GM21515 (cell line): ENCODE measurements at regions not wholly inside any gene's neighbourhood (a gene's known extent, or its start where the extent isn't known, plus 50 kb on each side); places are given as distances from the start of the nearest gene placed in this dataset.

Experiments used
- ATAC-seq: cut with Tn5 transposase; IDR thresholded peaks from one replicate; pipeline ENCODE4 v1.9.1; 2021; ENCODE audit not compliant: unreplicated experiment

GRCh38 chr18:22110461-22110924 is 58.9 kb upstream of the GATA6 start:
- ATAC-seq: no peak

- no peak for ATAC-seq
Observed at GRCh38 chr18:22112215-22112614, 57.2 kb upstream of the GATA6 start.

- ATAC-seq: no peak
Observed at GRCh38 chr18:22113144-22113844, 56.1 kb upstream of the GATA6 start.

DNA sequence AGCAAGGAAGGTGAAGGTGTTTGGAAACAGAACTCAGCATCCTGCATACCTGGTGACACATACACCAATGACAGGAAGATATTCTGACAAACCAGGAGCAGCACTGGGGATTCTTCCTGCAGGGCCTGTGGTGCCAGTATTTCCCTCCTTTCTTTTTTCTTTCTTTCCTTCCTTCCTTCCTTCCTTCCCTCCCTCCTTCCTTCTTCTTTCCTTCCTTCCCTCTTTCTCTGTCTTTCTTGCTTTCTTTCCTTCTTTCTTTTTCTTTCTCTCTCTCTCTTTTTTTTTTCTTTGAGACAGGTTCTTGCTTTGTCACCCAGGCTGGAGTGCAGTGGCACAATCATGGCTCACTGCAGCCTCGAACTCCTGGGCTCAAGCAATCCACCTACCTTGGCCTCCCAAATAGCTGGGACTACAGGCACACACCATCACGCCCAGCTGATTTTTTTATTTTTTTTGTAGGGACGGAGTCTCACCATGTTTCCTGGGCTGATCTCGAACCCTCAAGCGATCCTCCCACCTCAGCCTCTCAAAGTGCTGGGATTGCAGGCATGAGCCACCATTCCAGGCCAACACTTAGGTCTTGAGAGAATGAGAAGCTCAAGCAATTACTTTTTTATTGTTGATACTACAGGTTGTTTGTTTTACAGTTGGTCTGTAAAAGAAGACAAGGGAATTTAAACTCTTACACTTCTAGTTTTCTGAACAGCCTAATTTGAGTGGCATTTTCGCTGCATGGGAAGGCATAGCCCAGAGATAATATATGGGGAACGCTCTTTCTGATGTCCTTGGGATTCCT is 54.7 kb upstream of the GATA6 start:
- ATAC-seq: no peak

DNA sequence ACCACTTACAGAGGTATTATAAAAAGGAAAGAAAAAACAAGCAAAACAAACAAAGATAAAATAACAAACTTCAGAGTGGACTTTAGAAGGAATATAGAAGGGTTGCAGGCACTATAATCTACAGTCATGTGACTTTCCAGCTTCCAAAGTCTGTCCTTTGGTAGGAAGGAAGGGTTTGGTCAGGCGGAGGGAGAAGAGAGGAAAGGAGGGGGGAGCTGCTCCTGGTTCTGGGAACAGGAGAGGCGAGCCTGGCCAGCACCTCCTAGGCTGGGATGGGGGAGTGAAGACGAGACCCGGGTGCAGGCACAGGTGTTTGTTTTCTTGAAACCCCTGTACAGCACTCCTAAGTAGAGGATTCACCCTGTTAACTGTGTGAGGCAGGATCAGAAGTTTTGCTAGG is 53.8 kb upstream of the GATA6 start:
- no peak for ATAC-seq
